ENCODE measurements at regions not wholly inside any gene's neighbourhood (a gene's known extent, or its start where the extent isn't known, plus 50 kb on each side); places are given as distances from the start of the nearest gene placed in this dataset.
"Not testable (repeated sequence)": the region's sequence is repeated elsewhere in the genome, so short reads cannot be mapped to it uniquely, and the experiment has no call there.

DNA sequence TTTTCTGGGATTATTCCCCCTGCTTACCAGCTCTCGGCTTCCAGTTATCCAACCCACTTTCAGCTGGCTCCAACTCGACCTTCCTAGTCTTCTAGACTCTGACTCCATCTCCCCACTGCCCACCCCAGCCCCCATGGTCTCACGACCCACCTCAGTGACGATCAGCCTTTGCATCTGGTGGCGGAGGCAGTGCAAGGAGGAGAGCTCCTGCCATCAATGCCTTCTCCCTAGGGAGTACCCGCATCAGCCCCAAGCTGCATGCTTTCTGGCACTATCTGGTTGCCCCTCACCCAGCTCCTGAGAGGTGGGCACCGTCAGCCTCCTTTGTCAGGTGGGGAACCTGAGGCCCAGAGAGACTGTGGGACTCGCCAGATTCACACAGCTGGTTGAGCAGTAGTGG is 72.6 kb upstream of the RPL38 start:
- H3K27ac ChIP-seq = no peak overlapping the region
- TF ChIP-seq, protein P1, sequence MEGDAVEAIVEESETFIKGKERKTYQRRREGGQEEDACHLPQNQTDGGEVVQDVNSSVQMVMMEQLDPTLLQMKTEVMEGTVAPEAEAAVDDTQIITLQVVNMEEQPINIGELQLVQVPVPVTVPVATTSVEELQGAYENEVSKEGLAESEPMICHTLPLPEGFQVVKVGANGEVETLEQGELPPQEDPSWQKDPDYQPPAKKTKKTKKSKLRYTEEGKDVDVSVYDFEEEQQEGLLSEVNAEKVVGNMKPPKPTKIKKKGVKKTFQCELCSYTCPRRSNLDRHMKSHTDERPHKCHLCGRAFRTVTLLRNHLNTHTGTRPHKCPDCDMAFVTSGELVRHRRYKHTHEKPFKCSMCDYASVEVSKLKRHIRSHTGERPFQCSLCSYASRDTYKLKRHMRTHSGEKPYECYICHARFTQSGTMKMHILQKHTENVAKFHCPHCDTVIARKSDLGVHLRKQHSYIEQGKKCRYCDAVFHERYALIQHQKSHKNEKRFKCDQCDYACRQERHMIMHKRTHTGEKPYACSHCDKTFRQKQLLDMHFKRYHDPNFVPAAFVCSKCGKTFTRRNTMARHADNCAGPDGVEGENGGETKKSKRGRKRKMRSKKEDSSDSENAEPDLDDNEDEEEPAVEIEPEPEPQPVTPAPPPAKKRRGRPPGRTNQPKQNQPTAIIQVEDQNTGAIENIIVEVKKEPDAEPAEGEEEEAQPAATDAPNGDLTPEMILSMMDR (conservative IDR thresholded peaks at IDR 0.05) = no peak

DNA sequence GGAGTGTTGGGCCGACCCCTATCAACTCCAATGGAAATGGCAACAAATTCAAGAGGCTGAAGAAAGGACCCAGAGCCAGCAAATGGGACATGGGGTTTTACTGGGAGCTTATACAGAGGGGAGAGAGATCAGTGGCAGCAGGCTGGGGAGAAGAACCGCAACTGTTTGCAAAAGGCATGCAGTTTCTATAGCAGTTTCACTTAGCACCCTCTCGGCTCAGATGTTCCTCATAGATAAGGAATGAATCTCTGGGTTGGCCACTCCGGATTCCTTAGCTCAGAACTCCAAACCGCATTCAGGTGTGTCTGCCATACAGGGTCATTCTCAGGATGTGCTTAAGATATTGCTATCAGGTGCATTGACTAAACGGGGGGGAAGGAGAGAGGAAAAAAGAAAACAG is 71.1 kb upstream of the RPL38 start:
- no peak overlapping the region for H3K27ac ChIP-seq
- TF ChIP-seq, protein P1 (conservative IDR thresholded peaks at IDR 0.05) = no peak

DNA sequence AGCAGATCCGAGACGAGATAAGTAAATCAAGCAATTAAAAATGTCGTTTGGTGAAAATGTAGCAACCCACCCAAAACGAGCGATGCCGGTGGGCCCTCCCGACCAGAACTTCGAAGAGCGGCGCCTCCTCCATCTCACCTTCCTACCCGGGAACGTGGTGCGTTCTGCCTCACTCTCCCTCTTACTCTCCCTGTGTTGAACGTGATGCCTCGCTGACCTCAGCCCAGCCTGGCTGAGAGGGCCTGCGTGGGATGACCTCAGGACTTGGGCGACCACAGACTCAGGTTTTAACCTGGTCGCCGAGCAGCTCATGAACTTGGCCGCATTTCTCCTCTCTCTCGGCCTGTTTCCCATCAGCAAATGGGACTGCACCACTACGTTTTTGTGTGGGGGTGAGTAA is 69.7 kb upstream of the RPL38 start:
- TF ChIP-seq, protein P1 (conservative IDR thresholded peaks at IDR 0.05) = no peak
- H3K27ac ChIP-seq = no peak overlapping the region

DNA sequence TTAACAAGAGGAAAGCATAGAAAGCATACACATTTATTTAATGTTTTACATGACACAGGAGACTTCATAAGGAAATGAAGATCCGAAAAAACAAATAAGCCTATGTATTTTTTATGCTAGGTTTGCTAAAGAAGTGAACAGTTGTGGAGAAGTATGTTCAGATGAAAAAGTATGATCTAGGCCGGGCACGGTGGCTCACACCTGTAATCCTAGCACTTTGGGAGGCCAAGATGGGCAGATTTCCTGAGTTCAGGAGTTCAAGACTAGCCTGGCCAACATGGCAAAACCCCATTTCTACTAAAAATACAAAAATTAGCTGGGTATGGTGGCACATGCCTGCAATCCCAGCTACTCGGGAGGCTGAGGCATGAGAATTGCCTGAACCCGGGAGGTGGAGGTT is 69.2 kb upstream of the RPL38 start:
- not testable (repeated sequence) for H3K27ac ChIP-seq

DNA sequence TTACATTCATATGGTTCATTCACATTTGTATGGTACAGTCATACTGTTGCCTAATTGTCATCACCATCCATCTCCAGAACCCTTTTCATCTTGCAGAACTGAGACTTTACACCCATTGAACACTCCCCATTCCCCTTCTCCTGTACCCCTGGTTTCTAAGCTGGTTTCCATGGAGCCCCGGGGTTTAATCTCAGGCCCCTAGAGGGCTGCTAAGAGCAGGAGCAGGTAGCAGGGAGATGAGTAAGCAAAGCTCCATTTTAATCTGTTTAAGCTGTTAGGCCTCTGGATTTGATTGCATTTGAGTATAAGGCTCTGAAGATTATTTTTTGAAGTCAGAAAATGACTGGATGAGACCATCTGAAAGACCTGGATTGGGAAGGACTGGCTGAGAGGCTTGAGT is 68.5 kb upstream of the RPL38 start:
- H3K27ac ChIP-seq = no peak overlapping the region
- TF ChIP-seq, protein P1 (conservative IDR thresholded peaks at IDR 0.05) = no peak

DNA sequence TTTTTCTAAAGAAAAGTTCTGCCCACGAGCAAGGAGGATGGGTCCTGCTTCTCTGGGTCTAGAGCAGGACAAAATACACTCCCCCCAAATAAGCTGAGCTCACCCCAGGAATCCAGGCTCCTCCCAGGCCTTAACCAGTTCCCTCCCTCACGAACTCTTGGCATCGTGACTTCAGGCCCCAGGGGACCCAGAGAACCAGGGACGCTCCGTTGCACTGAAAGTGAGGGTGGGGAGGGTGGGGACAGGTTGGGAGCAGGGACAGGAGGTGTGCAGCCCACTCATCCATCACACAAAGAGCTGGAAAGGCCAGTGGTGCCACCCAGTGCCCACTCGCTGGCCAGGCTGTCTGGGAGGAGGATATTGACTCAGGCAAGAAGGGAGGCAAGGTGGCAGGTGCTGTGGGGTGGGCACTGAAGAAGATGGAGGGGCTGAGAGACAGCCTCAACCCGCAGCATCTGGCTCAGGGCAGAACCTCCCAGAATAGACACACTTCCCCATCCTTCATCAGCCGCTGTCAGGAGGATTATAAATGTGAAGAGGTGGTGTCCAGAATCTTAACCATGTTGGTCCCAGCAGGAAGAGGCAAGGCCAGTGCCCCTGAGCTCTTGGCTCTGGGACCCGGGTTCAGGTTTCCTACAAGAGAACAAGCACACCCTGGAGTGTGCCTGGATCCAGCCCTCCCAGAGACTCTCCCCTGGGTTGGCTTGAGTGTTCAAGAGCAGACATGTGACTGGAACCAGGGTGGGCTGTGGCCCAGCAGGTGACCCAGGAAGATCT is 67.9 kb upstream of the RPL38 start:
- TF ChIP-seq, protein P1 (conservative IDR thresholded peaks at IDR 0.05) = no peak

DNA sequence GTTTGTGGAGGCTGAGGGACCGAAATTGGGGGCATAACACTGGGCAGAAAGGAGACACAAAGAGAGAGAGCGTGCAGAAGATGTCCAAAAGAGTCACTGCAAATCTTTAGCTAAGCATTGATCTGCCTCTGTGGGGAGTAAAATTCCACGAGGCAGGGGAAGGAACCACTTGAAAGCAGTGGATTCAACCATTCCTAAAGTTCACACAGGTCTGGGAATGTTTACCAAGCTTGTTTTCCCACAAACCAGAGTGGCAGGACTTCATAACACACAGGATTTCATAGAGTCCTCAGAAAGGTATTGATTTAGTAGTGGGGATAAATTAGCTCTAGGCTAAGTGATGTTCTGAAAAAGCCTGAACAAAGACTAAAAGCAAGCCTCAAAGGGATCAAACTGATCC is 66.1 kb upstream of the RPL38 start:
- peak overlapping the region; percentile 63 for H3K27ac ChIP-seq
- TF ChIP-seq, protein P1 (conservative IDR thresholded peaks at IDR 0.05) = no peak

More for the DNA sequence above, 67.9 kb upstream of the RPL38 start:
- no peak overlapping the region for H3K27ac ChIP-seq

DNA sequence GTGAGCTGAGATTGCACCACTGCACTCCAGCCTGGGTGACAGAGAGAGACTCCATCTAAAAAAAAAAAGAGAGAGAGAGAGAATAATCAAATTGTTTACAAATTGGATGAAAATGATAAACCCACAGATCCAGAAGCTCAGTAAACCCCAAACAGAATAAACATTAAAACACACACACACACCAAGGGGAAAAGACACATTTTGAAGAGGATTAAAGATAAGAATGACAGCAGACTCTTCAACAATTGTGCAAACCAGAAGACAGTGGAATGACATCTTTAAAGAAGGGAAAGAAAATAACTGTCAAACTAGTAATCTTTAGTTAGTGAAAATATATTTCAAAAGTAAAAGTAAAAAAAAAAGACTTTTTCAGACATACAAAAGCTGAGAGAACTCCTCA is 64.4 kb upstream of the RPL38 start:
- TF ChIP-seq, protein P1 (conservative IDR thresholded peaks at IDR 0.05) = no peak
- H3K27ac ChIP-seq = no peak overlapping the region
